K562 (cell line): ENCODE measurements at regions not wholly inside any gene's neighbourhood (a gene's known extent, or its start where the extent isn't known, plus 50 kb on each side); places are given as distances from the start of the nearest gene placed in this dataset.

Source experiments
- ADNP ChIP-seq: fragments of 200-800 bp; sonication (Bioruptor generic); IDR thresholded peaks from 2 replicates; pipeline ENCODE4 v1.6.1; 2016; ENCODE audit warnings: missing genetic modification characterization, missing compliant biosample characterization
- AFF1 ChIP-seq, 2 experiments: fragments of 450-650 bp; IDR thresholded peaks; 2 replicates each; pipeline ENCODE4 v1.6.1; 2018; ENCODE audit warnings: mild to moderate bottlenecking in 2 of 2, low read depth in 1 of 2; ENCODE audit not compliant: partially characterized antibody in 2 of 2
- ARNT ChIP-seq, 2 experiments: fragments of 450-650 bp; IDR thresholded peaks; 2 replicates each; pipeline ENCODE4 v1.6.1; 2016; ENCODE audit warnings: mild to moderate bottlenecking in 1 of 2
- EP400 ChIP-seq: fragments of 450-650 bp; IDR thresholded peaks from 2 replicates; pipeline ENCODE4 v1.6.1; 2017; ENCODE audit warnings: antibody characterized with exemption, mild to moderate bottlenecking, moderate library complexity
- FOSL1 ChIP-seq: fragments of 200-800 bp; sonication (Bioruptor generic); conservative IDR thresholded peaks from 2 replicates; pipeline ENCODE4 v1.6.1; 2016; ENCODE audit warnings: missing genetic modification characterization, missing compliant biosample characterization
- GATA2 ChIP-seq: sonication (generic); formaldehyde crosslinking; IDR thresholded peaks from 2 replicates; pipeline ENCODE4 v1.4.0; 2020; ENCODE audit warnings: mild to moderate bottlenecking, missing genetic modification reagents
- GMEB1 ChIP-seq: fragments of 250-450 bp; sonication (Bioruptor Pico); IDR thresholded peaks from 2 replicates; pipeline ENCODE4 v1.4.0; 2020; ENCODE audit warnings: mild to moderate bottlenecking
- NCOA6 ChIP-seq: fragments of 450-650 bp; IDR thresholded peaks from 2 replicates; pipeline ENCODE4 v1.6.1; 2017; ENCODE audit warnings: mild to moderate bottlenecking
- NFYB ChIP-seq: IDR thresholded peaks from 2 replicates; pipeline ENCODE4 v1.6.1; 2011; ENCODE audit warnings: mild to moderate bottlenecking, moderate library complexity; ENCODE audit not compliant: insufficient read length; ENCODE audit errors: extremely low read depth
- SAFB ChIP-seq: fragments of 200-400 bp; formaldehyde crosslinking; IDR thresholded peaks from 2 replicates; pipeline ENCODE4 v1.6.1; 2017; ENCODE audit warnings: low read depth, low read length, borderline replicate concordance
- TEAD4 ChIP-seq, 2 experiments: sonication (generic) in 1 of 2; formaldehyde crosslinking in 1 of 2; IDR thresholded peaks; 2 replicates each; pipeline versions ENCODE4 v1.6.1 to v1.8.0; 2012 to 2022; ENCODE audit warnings: borderline replicate concordance in 1 of 2, inconsistent platforms in 1 of 2, low read length in 1 of 2, mild to moderate bottlenecking in 1 of 2, missing genetic modification reagents in 1 of 2
- ZBTB2 ChIP-seq: fragments of 450-650 bp; IDR thresholded peaks from 2 replicates; pipeline ENCODE4 v1.6.1; 2016; ENCODE audit warnings: antibody characterized with exemption
- ZNF3 ChIP-seq: fragments of 250-450 bp; sonication (Bioruptor Pico); IDR thresholded peaks from 2 replicates; pipeline ENCODE4 v1.5.0; 2021; ENCODE audit warnings: mild to moderate bottlenecking, moderate library complexity
- ZNF324 ChIP-seq: fragments of 250-450 bp; sonication (Bioruptor Pico); IDR thresholded peaks from 2 replicates; pipeline ENCODE4 v1.4.0; 2020; ENCODE audit warnings: mild to moderate bottlenecking

- TF ChIP-seq TEAD4 (IDR thresholded peaks at IDR 0.05; ENCODE audit: low read length) (peak; percentile 85), TEAD4 (CRISPR knock-in tag; IDR thresholded peaks at IDR 0.05; ENCODE audit: borderline replicate concordance) (no peak), SAFB (no peak), EP400 (no peak), ZNF3 (no peak), ADNP (tag) (no peak), NFYB (no peak), GMEB1 (CRISPR knock-in tag) (no peak), ZNF324 (CRISPR knock-in tag) (no peak), ZBTB2 (no peak), ARNT (IDR thresholded peaks at IDR 0.05) (no peak), NCOA6 (no peak), FOSL1 (0 out of 2 replicates have a peak, but pooled peaks have one; percentile 20), GATA2 (CRISPR knock-in tag) (no peak), AFF1 (IDR thresholded peaks at IDR 0.05; ENCODE audit: low read depth in 1 of 2, partially characterized antibody in 2 of 2) (no peak)
These were observed 511.7 kb downstream of the NTRK3 start (continued) for GRCh38 chr15:87744815-87745214.
